GM12891 (cell line): ENCODE measurements at regions not wholly inside any gene's neighbourhood (a gene's known extent, or its start where the extent isn't known, plus 50 kb on each side); places are given as distances from the start of the nearest gene placed in this dataset.

Experiments
- DNase-seq: peaks from one replicate; pipeline ENCODE4 v3.0.0; 2011; ENCODE audit warnings: low spot score; ENCODE audit not compliant: insufficient read length
- FAIRE-seq: peaks from 2 replicates; lab custom pipeline; 2011; peaks lifted over from hg19 to GRCh38; lab: Jason Lieb, UNC
- PAX5 ChIP-seq: IDR thresholded peaks from 2 replicates; pipeline ENCODE4 v1.6.1; 2011; ENCODE audit warnings: low read length, moderate library complexity, mild to moderate bottlenecking; ENCODE audit not compliant: insufficient read depth, severe bottlenecking
- POLR2A ChIP-seq: IDR thresholded peaks from 2 replicates; pipeline ENCODE4 v1.6.1; 2011; ENCODE audit warnings: low read depth, low read length, control low read depth
- POLR2AphosphoS5 ChIP-seq: IDR thresholded peaks from 2 replicates; pipeline ENCODE4 v1.6.1; 2011; ENCODE audit warnings: low read depth, low read length, control low read depth
- POU2F2 ChIP-seq: IDR thresholded peaks from 2 replicates; pipeline ENCODE4 v1.6.1; 2011; ENCODE audit warnings: low read depth, mild to moderate bottlenecking, control low read depth, low read length, moderate library complexity
- SPI1 ChIP-seq: IDR thresholded peaks from 2 replicates; pipeline ENCODE4 v1.6.1; 2011; ENCODE audit warnings: low read depth, low read length, control low read depth
- TAF1 ChIP-seq: IDR thresholded peaks from 2 replicates; pipeline ENCODE4 v1.6.1; 2011; ENCODE audit warnings: low read depth, low read length, control low read depth

DNA sequence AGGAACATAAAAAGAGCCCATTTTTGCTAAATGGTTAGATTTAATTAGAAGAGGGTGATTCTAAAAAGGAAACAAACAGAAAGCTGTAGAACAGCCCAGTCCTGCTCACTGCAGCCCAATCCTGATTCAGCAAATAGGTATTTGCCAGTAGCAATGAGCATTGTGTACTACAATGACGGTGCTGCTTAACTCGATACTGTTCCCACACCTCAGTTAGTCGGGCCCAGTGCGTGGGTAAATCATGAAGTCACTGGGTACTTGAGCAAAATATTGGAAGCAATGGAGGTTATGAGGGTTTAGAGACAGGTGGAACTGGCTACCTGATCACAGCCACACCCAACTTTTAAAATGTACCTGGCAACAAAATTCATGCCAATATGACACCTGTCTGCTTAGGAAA lies 101.5 kb upstream of the ADGRL2 start:
- TF ChIP-seq SPI1 (no peak), POLR2AphosphoS5 (no peak), POU2F2 (no peak), TAF1 (no peak), PAX5 (no peak), POLR2A (no peak)
- DNase-seq (no peak), FAIRE-seq (no peak)

DNA sequence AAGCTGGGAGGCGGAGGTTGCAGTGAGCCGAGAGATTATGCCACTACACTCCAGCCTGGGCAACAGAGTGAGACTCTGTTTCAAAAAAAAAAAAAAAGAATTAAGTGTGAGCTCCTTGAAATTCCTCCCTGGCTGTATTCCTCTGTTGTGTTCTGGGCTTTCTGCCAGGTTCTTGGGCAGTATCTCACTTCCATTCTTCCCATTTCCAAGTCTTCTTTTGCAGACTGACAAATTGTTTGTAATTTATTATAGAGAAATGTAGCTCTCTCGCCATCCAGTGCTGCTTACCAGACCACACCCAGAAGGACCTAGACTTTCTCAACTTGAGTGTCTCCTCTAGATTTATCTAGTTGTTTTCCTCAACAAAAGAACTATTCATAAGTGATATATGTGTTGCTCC lies 105.0 kb upstream of the ADGRL2 start:
- TF ChIP-seq POU2F2 (no peak), TAF1 (no peak), POLR2A (no peak), PAX5 (no peak), SPI1 (no peak), POLR2AphosphoS5 (no peak)
- DNase-seq (no peak), FAIRE-seq (no peak)

DNA sequence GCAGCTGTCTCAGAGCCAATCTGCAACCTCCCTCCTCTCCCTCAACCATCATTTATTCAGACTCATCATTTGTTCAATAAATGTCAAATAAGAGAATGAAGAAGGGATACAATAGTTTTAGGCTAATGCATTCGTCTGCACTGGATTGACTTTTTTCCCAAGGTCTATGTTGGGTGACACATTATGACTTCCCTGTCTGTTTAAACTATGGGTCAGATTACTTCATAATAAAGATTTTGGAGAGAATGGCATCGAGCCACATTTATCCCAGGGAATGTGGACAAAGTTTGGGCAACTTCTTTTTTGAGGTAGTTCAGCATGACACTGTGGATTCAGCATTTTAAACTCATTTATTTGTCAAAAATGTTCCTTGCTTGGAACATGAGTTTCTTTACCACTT lies 107.4 kb upstream of the ADGRL2 start:
- TF ChIP-seq TAF1 (no peak), POLR2AphosphoS5 (no peak), POU2F2 (no peak), POLR2A (no peak), SPI1 (no peak), PAX5 (no peak)

DNA sequence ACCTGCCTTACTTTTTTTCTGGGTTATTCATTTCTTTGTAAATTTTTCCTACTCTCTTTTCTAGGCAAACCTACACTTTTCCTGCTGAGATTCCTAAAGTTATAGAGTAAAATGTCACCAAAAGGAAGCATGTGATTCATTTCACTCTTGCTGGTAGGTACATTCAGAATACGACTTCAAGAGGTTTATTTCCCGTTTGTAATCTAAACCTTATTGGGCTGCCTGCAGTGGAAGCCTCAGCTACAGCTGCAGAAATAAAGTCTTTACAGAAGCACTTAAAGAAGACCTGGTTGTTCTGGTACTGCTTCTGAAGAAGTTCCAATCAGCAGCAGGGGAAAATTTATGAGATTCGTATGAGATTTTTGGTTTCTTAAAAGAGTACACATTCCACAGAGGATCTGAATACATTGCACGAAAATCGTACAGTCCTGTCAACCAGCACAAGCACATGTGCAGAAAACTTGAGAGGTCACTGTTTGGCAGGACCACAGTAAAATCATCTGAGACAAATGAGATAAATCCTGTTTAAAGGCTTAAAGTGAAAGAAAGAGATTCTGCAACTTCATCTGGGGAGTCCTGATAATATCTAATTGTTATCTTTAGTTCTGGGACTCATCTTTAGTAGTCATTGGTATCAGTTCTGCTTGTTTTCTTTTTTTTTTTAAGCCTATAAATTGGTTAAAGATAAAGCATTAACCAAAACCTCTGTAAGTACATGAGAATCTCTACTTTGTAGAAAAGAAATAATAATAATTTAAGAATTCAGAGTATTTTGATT lies 109.9 kb upstream of the ADGRL2 start:
- DNase-seq (no peak), FAIRE-seq (no peak)
- TF ChIP-seq PAX5 (no peak), POLR2A (no peak)

More for the DNA sequence above, 107.4 kb upstream of the ADGRL2 start:
- no peak for DNase-seq
- FAIRE-seq = no peak

DNA sequence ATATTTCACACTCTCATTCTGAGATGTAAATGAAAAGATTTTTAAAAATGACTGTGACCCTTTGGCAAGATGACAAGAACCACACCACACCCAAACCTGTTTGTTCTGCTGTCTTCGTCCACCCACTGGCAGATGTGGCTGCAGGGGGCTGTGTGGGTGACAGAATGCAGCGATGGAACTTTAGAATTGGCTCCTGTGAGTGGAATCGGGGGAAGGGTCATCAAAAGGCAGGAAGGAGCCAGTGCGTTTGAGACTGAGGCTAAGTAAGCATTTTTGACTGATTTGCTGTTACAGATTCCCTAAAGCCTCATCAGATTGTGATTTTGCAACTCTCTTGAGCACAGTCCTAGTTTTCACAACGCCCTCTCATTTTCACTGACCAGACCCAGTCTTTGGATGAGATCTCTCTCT lies 111.2 kb upstream of the ADGRL2 start:
- DNase-seq (no peak), FAIRE-seq (no peak)
- TF ChIP-seq PAX5 = no peak
- TF ChIP-seq POLR2A = no peak
- no peak for TF ChIP-seq SPI1
- TF ChIP-seq POLR2AphosphoS5 = no peak
- TF ChIP-seq TAF1 = no peak
- TF ChIP-seq POU2F2 = no peak

DNA sequence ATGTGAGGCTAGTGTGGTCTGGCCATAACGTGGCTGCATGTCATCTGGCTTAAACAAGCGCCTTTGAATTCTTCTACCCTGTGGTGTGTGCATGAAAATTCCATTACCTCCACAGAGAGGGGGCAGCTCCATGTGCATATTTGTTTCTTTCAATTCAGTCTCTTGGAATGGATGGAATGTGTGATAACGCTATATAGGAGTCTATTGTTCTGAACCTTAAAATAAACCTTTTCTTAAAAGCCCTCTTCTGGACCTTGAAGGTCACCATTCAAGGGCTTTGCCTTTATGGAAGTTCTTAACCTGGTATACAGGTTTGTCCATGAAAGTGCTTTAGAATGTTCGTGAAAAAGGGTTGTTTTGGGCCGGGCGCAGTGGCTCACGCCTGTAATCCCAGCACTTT lies 118.2 kb upstream of the ADGRL2 start:
- FAIRE-seq = no peak
- no peak for TF ChIP-seq POLR2A
- no peak for TF ChIP-seq SPI1
- TF ChIP-seq PAX5 = no peak
- TF ChIP-seq TAF1 = no peak
- no peak for TF ChIP-seq POLR2AphosphoS5
- TF ChIP-seq POU2F2 = no peak
- no peak for DNase-seq

DNA sequence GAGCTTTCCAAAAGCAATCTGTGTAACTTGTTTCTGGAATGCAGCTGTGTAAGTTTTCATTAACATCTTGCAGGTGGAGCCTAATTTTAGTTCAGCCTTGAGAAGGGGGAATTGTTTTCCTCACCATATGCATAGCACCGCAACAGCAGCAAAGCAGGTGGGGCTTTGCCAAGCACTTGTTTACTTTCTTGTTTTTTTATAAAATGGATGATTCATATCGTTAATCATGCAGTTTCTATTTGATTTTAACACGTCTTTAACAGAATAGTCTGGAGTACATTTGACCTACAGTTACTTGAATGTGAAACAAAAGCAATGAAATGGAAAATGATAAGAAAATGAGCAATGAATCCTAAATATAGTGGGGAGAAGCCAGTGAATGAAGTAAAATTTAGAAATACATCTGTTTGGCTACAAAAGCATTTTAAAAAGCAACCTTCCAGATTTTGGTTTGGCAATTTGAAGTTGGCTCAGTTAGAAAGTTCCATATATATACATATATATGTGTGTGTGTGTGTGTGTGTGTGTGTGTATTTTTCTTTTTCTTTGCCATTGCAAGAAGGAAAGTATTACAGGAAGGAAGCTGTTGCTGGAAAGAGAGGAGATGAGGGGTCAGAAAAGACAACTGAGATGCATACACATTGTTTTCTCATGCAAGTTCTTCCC lies 119.0 kb upstream of the ADGRL2 start:
- no peak for FAIRE-seq
- DNase-seq = no peak
- TF ChIP-seq POU2F2 (no peak), POLR2AphosphoS5 (no peak), TAF1 (no peak), POLR2A (no peak), PAX5 (no peak), SPI1 (no peak)

DNA sequence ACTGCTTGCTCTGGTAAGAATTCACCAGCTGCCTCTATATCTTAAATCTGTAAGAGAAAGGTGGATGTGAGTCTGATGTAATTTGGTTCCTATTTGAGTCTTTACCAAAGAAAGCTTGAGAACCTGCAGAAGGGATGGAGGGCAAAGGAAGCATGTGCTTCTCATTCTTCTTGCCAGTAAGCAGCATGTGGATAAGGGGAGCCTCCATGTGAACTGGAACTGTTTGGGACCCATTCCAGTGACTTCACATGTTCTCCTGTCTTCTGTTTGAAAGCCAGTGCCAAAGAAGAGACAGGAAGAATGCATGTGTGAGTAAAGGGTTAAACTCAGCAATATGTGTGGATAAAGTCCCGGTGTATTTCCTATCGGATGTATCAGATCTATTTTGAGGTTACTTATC lies 119.6 kb upstream of the ADGRL2 start:
- DNase-seq (no peak), FAIRE-seq (no peak)
- no peak for TF ChIP-seq TAF1
- no peak for TF ChIP-seq POLR2A
- TF ChIP-seq POU2F2 = no peak
- no peak for TF ChIP-seq SPI1
- TF ChIP-seq POLR2AphosphoS5 = no peak
- no peak for TF ChIP-seq PAX5

DNA sequence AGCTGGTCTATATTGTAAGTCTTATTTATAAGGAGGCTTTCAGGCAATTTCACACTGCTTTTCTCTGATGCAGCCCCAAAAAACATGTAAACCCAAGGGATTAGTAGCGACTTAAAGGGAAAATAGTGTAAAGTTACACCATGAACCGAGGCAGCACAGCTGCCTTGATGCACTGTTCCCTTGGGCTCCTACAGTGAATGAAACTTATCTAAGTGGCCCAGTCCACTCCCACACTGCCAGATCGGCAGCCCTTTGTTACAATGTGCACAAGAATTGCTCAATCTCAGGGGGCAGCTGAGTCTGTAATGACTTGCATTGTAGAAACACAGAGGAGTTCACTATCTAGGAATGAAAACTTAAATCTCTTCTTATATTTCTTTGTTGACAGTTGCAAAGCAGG lies 120.8 kb upstream of the ADGRL2 start:
- no peak for TF ChIP-seq POU2F2
- TF ChIP-seq SPI1 = no peak
- no peak for TF ChIP-seq PAX5
- no peak for TF ChIP-seq POLR2A
- no peak for TF ChIP-seq TAF1
- no peak for TF ChIP-seq POLR2AphosphoS5
- FAIRE-seq (no peak), DNase-seq (no peak)

DNA sequence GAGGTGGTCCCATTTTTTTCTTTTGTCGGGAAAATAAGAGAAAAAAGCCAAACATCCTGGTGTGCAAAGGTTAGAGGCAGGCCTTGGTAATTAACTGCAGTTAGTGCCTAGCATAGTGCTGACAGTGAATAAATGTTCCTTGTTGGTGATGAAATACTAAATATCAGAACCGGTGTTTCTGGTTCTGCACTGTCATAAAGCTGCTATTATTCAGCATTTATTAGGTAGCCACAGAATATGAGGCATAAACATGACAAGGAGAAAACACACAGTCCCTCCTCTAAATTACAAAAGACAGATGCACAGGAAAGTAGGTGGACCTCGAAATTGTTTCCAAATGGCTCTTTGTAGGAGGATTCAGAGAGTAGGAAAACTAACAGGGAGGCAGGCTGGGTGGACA lies 122.0 kb upstream of the ADGRL2 start:
- FAIRE-seq (no peak), DNase-seq (no peak)
- TF ChIP-seq PAX5 = no peak
- TF ChIP-seq POLR2AphosphoS5 = no peak
- no peak for TF ChIP-seq POU2F2
- no peak for TF ChIP-seq POLR2A
- TF ChIP-seq TAF1 = no peak
- TF ChIP-seq SPI1 = no peak
